H9 (cell line): ENCODE measurements at regions not wholly inside any gene's neighbourhood (a gene's known extent, or its start where the extent isn't known, plus 50 kb on each side); places are given as distances from the start of the nearest gene placed in this dataset.
A peak's percentile ranks its signal among the peaks of the same experiment; 100 is the strongest.

ENCODE experiments used
- DNase-seq: peaks from one replicate; pipeline ENCODE4 v3.0.0-alpha.2; 2017
- H2AFZ ChIP-seq: one replicate; pipeline ENCODE4 v1.6.1; 2013; ENCODE audit warnings: mild to moderate bottlenecking, low read length, control low read depth, moderate library complexity
- H2AK5ac ChIP-seq: 2 replicates; pipeline ENCODE4 v1.6.1; 2013; ENCODE audit warnings: low read length, control low read depth, mixed read lengths; ENCODE audit not compliant: insufficient read length
- H2BK120ac ChIP-seq: one replicate; pipeline ENCODE4 v1.6.1; 2013; ENCODE audit warnings: low read depth, mild to moderate bottlenecking, low read length, control low read depth, inconsistent platforms; ENCODE audit not compliant: poor library complexity, severe bottlenecking
- H2BK12ac ChIP-seq: 2 replicates; pipeline ENCODE4 v1.6.1; 2013; ENCODE audit warnings: low read length, control low read depth, mixed read lengths, low read depth; ENCODE audit not compliant: insufficient read length
- H2BK15ac ChIP-seq: 2 replicates; pipeline ENCODE4 v1.6.1; 2013; ENCODE audit warnings: low read depth, low read length, control low read depth
- H2BK20ac ChIP-seq: one replicate; pipeline ENCODE4 v1.6.1; 2013; ENCODE audit warnings: low read depth, mild to moderate bottlenecking, low read length, control low read depth, inconsistent platforms; ENCODE audit not compliant: poor library complexity, severe bottlenecking
- H2BK5ac ChIP-seq: 2 replicates; pipeline ENCODE4 v1.6.1; 2013; ENCODE audit warnings: low read length, control low read depth, mixed read lengths; ENCODE audit not compliant: insufficient read length
- H3K14ac ChIP-seq: 2 replicates; pipeline ENCODE4 v1.6.1; 2013; ENCODE audit warnings: low read length, control low read depth; ENCODE audit not compliant: insufficient read depth
- H3K18ac ChIP-seq: 2 replicates; pipeline ENCODE4 v1.6.1; 2013; ENCODE audit warnings: low read depth, mild to moderate bottlenecking, mixed read lengths, low read length, control low read depth; ENCODE audit not compliant: insufficient read length
- H3K23ac ChIP-seq: 2 replicates; pipeline ENCODE4 v1.6.1; 2013; ENCODE audit warnings: low read length, control low read depth, mixed read lengths, low read depth; ENCODE audit not compliant: insufficient read length
- H3K23me2 ChIP-seq: 2 replicates; pipeline ENCODE4 v1.6.1; 2013; ENCODE audit warnings: low read depth, mild to moderate bottlenecking, mixed read lengths, low read length, control low read depth; ENCODE audit not compliant: insufficient read length, poor library complexity, severe bottlenecking
- H3K27ac ChIP-seq: 2 replicates; pipeline ENCODE4 v1.5.1; 2013; ENCODE audit warnings: low read length, control low read depth, mixed read lengths, low read depth; ENCODE audit not compliant: insufficient read length
- H3K27me3 ChIP-seq: 2 replicates; pipeline ENCODE4 v1.6.1; 2013; ENCODE audit warnings: low read length, control low read depth, inconsistent platforms; ENCODE audit not compliant: insufficient read depth
- H3K4ac ChIP-seq: 2 replicates; pipeline ENCODE4 v1.6.1; 2013; ENCODE audit warnings: low read depth, mild to moderate bottlenecking, control low read depth, inconsistent platforms, low read length, moderate library complexity
- H3K4me1 ChIP-seq: 2 replicates; pipeline ENCODE4 v1.6.1; 2013; ENCODE audit warnings: low read length, control low read depth, inconsistent platforms; ENCODE audit not compliant: insufficient read depth
- H3K4me2 ChIP-seq: 2 replicates; pipeline ENCODE4 v1.6.1; 2013; ENCODE audit warnings: low read length, control low read depth, mixed read lengths; ENCODE audit not compliant: insufficient read length, insufficient read depth
- H3K56ac ChIP-seq: 2 replicates; pipeline ENCODE4 v1.6.1; 2013; ENCODE audit warnings: low read depth, mild to moderate bottlenecking, mixed read lengths, low read length, control low read depth; ENCODE audit not compliant: insufficient read length
- H3K79me1 ChIP-seq: 2 replicates; pipeline ENCODE4 v1.6.1; 2013; ENCODE audit warnings: low read depth, mild to moderate bottlenecking, moderate library complexity, low read length, control low read depth, inconsistent platforms; ENCODE audit not compliant: insufficient read depth, poor library complexity, severe bottlenecking
- H3K79me2 ChIP-seq: 2 replicates; pipeline ENCODE4 v1.6.1; 2013; ENCODE audit warnings: low read length, control low read depth, inconsistent platforms; ENCODE audit not compliant: insufficient read depth
- H3K9ac ChIP-seq: 2 replicates; pipeline ENCODE4 v1.6.1; 2013; ENCODE audit warnings: low read length, control low read depth, mixed read lengths; ENCODE audit not compliant: insufficient read length; ENCODE audit errors: extremely low read depth
- H3K9me3 ChIP-seq: one replicate; pipeline ENCODE4 v1.6.1; 2013; ENCODE audit warnings: low read depth, low read length, inconsistent platforms; ENCODE audit not compliant: control insufficient read depth
- H3T11ph ChIP-seq: one replicate; pipeline ENCODE4 v1.6.1; 2013; ENCODE audit warnings: mild to moderate bottlenecking, low read length, control low read depth, inconsistent platforms
- H4K20me1 ChIP-seq: one replicate; pipeline ENCODE4 v1.6.1; 2013; ENCODE audit not compliant: control insufficient read depth, insufficient read length, insufficient read depth
- H4K5ac ChIP-seq: 2 replicates; pipeline ENCODE4 v1.6.1; 2013; ENCODE audit warnings: low read depth, mild to moderate bottlenecking, mixed read lengths, low read length, control low read depth; ENCODE audit not compliant: insufficient read length
- H4K8ac ChIP-seq: replicated peaks from 2 replicates; pipeline ENCODE4 v1.6.1; 2013; ENCODE audit warnings: low read length, control low read depth, mixed read lengths, low read depth; ENCODE audit not compliant: insufficient read length
- H4K91ac ChIP-seq: 2 replicates; pipeline ENCODE4 v1.6.1; 2013; ENCODE audit warnings: low read depth, mild to moderate bottlenecking, moderate library complexity, mixed read lengths, low read length, control low read depth; ENCODE audit not compliant: insufficient read length
- H3K27ac Mint-ChIP-seq, 3 experiments: 2 replicates in 2 of 3; 3 replicates in 1 of 3; pipeline ENCODE4 v1.8.0; 2020 to 2021; ENCODE audit warnings: mixed read lengths in 3 of 3, mild to moderate bottlenecking in 1 of 3, moderate library complexity in 1 of 3
- H3K27me3 Mint-ChIP-seq: 2 replicates; pipeline ENCODE4 v1.8.0; 2021; ENCODE audit warnings: low read depth, mild to moderate bottlenecking, moderate library complexity, mixed read lengths
- H3K36me3 Mint-ChIP-seq, 3 experiments: 2 replicates in 2 of 3; 3 replicates in 1 of 3; pipeline ENCODE4 v1.8.0; 2020 to 2021; ENCODE audit warnings: low read depth in 3 of 3, mixed read lengths in 3 of 3; ENCODE audit not compliant: insufficient read depth in 1 of 3
- H3K4me1 Mint-ChIP-seq, 2 experiments: 2 replicates each; pipeline ENCODE4 v1.8.0; 2020; ENCODE audit warnings: mixed read lengths in 2 of 2
- H3K4me3 Mint-ChIP-seq, 2 experiments: 2 replicates in 1 of 2; 3 replicates in 1 of 2; pipeline ENCODE4 v1.8.0; 2020 to 2021; ENCODE audit warnings: mild to moderate bottlenecking in 2 of 2, mixed read lengths in 2 of 2, moderate library complexity in 1 of 2
- H3K9me3 Mint-ChIP-seq, 2 experiments: 2 replicates in 1 of 2; 3 replicates in 1 of 2; pipeline ENCODE4 v1.8.0; 2020; ENCODE audit warnings: mild to moderate bottlenecking in 2 of 2, mixed read lengths in 2 of 2, moderate library complexity in 1 of 2
- WGBS: extraction: QIAGEN DNeasy Blood & Tissue Kit; methylation state at CpG from one replicate; pipeline ENCODE4 v1.1.7; 2013; ENCODE audit warnings: missing lambda C conversion rate, low lambda C conversion rate, mixed read lengths; ENCODE audit not compliant: insufficient read length; ENCODE audit errors: extremely low coverage; 5-methylcytosine and 5-hydroxymethylcytosine counted together
- TF ChIP-seq, protein P1 (sequence below): fragments of 200-600 bp; sonication (generic); conservative IDR thresholded peaks from 3 replicates; pipeline ENCODE4 v1.8.0; 2021; ENCODE audit warnings: antibody characterized with exemption, mild to moderate bottlenecking

DNA sequence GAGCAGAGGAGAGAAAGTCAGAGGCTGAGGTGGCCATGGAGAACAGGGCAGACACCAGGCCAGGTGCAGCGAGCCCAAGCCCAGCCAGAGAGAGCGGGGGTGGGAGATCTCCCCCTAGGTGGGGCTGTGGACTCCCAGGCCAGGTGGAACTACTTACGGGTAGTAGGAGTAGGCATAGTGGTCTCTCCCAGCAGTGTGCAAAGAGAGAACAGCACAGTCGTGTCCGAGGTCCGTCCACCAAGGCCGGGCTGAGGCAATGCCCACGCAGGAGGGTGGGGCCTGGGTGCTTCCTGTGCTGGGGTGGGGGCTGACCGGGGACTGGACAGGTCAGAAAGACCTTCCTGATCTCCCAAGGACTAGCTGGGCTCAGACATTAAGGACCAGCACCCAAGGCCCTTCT lies 263.7 kb downstream of the PTPRU start:
- H3K36me3 Mint-ChIP-seq: peaks cover 0 to 15% (median 4%) of the 10 kb centered on the region in 3 experiments; a peak in 4 of 7 replicates
- H2AK5ac ChIP-seq: no peak overlapping the region
- H3K23me2 ChIP-seq: no peaks in the 10 kb centered on the region
- H3K9me3 Mint-ChIP-seq: peaks cover 15 to 19% of the 10 kb centered on the region in 2 experiments
- H3K9ac ChIP-seq: no peak overlapping the region
- H3K4ac ChIP-seq: no peak overlapping the region
- no peaks in the 10 kb centered on the region for H3K27me3 Mint-ChIP-seq
- H2BK20ac ChIP-seq: no peak overlapping the region
- no peak overlapping the region for H2BK12ac ChIP-seq
- peak overlapping the region; percentile 63 to 98 (median 93); a peak in 6 of 7 replicates for H3K27ac Mint-ChIP-seq
- WGBS: no CpG with 5 or more reads among the region's 9 CpGs
- no peaks in the 10 kb centered on the region for H3K79me2 ChIP-seq
- no peak overlapping the region for H3K14ac ChIP-seq
- H3K4me3 Mint-ChIP-seq: no peak overlapping the region
- peak; percentile 24 for DNase-seq
- no peak overlapping the region for H4K8ac ChIP-seq
- H2BK120ac ChIP-seq: no peak overlapping the region
- no peak overlapping the region for H2BK5ac ChIP-seq
- H4K20me1 ChIP-seq: no peaks in the 10 kb centered on the region
- H3K27ac ChIP-seq: no peak overlapping the region
- no peaks in the 10 kb centered on the region for H3K27me3 ChIP-seq
- H2BK15ac ChIP-seq: no peak overlapping the region
- H4K5ac ChIP-seq: no peak overlapping the region
- peak overlapping the region; percentile 64 for H3K18ac ChIP-seq
- TF ChIP-seq, protein P1, sequence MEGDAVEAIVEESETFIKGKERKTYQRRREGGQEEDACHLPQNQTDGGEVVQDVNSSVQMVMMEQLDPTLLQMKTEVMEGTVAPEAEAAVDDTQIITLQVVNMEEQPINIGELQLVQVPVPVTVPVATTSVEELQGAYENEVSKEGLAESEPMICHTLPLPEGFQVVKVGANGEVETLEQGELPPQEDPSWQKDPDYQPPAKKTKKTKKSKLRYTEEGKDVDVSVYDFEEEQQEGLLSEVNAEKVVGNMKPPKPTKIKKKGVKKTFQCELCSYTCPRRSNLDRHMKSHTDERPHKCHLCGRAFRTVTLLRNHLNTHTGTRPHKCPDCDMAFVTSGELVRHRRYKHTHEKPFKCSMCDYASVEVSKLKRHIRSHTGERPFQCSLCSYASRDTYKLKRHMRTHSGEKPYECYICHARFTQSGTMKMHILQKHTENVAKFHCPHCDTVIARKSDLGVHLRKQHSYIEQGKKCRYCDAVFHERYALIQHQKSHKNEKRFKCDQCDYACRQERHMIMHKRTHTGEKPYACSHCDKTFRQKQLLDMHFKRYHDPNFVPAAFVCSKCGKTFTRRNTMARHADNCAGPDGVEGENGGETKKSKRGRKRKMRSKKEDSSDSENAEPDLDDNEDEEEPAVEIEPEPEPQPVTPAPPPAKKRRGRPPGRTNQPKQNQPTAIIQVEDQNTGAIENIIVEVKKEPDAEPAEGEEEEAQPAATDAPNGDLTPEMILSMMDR: no peak
- H3K4me2 ChIP-seq: no peak overlapping the region
- H3K4me1 Mint-ChIP-seq: peaks cover 51 to 62% of the 10 kb centered on the region in 2 experiments
- no peak overlapping the region for H3K23ac ChIP-seq
- no peak overlapping the region for H2AFZ ChIP-seq
- no peaks in the 10 kb centered on the region for H3K79me1 ChIP-seq
- H3K9me3 ChIP-seq: peaks cover under 1% of the 10 kb centered on the region
- no peak overlapping the region for H3T11ph ChIP-seq
- no peak overlapping the region for H4K91ac ChIP-seq
- peaks cover 7% of the 10 kb centered on the region; the same call in 1 of the 2 replicates for H3K4me1 ChIP-seq
- H3K56ac ChIP-seq: no peak overlapping the region
